ENCODE measurements at regions not wholly inside any gene's neighbourhood (a gene's known extent, or its start where the extent isn't known, plus 50 kb on each side); places are given as distances from the start of the nearest gene placed in this dataset.
"Not testable (repeated sequence)": the region's sequence is repeated elsewhere in the genome, so short reads cannot be mapped to it uniquely, and the experiment has no call there.

GRCh38 chr15:89021224-89021623 is 67.0 kb upstream of the ABHD2 start:
- no peak overlapping the region for H3K27ac Mint-ChIP-seq
- no peaks in the 10 kb centered on the region for H3K9me3 Mint-ChIP-seq
- peaks cover 18% of the 10 kb centered on the region for H3K4me1 Mint-ChIP-seq (ENCODE audit: low read depth)
- H3K36me3 Mint-ChIP-seq (ENCODE audit: low read depth) = no peaks in the 10 kb centered on the region
- no peak overlapping the region for H3K4me3 Mint-ChIP-seq (ENCODE audit: low read depth)
- no peak for DNase-seq (ENCODE audit: low spot score)
- peaks cover 27% of the 10 kb centered on the region for H3K27me3 Mint-ChIP-seq (ENCODE audit: low read depth)
- intact Hi-C loops (cut with micrococcal nuclease) = no loop called here

GRCh38 chr15:89021886-89022285 is 66.4 kb upstream of the ABHD2 start:
- H3K36me3 Mint-ChIP-seq (ENCODE audit: low read depth); H3K9me3 Mint-ChIP-seq; H3K4me3 Mint-ChIP-seq (ENCODE audit: low read depth); intact Hi-C loops (cut with micrococcal nuclease); H3K27ac Mint-ChIP-seq; DNase-seq (ENCODE audit: low spot score): not testable (repeated sequence)
- peaks cover 13% of the 10 kb centered on the region for H3K4me1 Mint-ChIP-seq (ENCODE audit: low read depth)
- peaks cover 20% of the 10 kb centered on the region for H3K27me3 Mint-ChIP-seq (ENCODE audit: low read depth)

GRCh38 chr15:89023311-89023961 is 64.8 kb upstream of the ABHD2 start:
- no peak overlapping the region for H3K4me3 Mint-ChIP-seq (ENCODE audit: low read depth)

GRCh38 chr15:89024418-89024817 is 63.8 kb upstream of the ABHD2 start:
- no peak overlapping the region for H3K4me3 Mint-ChIP-seq (ENCODE audit: low read depth)
- no peaks in the 10 kb centered on the region for H3K9me3 Mint-ChIP-seq
- intact Hi-C loops (cut with micrococcal nuclease) = no loop called here
- H3K27ac Mint-ChIP-seq = no peak overlapping the region
- no peaks in the 10 kb centered on the region for H3K36me3 Mint-ChIP-seq (ENCODE audit: low read depth)
- H3K27me3 Mint-ChIP-seq (ENCODE audit: low read depth) = peaks cover 14% of the 10 kb centered on the region
- DNase-seq (ENCODE audit: low spot score) = no peak
- H3K4me1 Mint-ChIP-seq (ENCODE audit: low read depth) = no peaks in the 10 kb centered on the region

More at GRCh38 chr15:89023311-89023961, 64.8 kb upstream of the ABHD2 start:
- Mint-ChIP-seq H3K36me3 (ENCODE audit: low read depth) (no peaks in the 10 kb centered on the region), H3K27me3 (ENCODE audit: low read depth) (peaks cover 16% of the 10 kb centered on the region), H3K4me1 (ENCODE audit: low read depth) (no peaks in the 10 kb centered on the region), H3K27ac (no peak overlapping the region), H3K9me3 (no peaks in the 10 kb centered on the region)
- no peak for DNase-seq (ENCODE audit: low spot score)
- intact Hi-C loops (cut with micrococcal nuclease) = no loop called here

- Mint-ChIP-seq H3K4me3 (ENCODE audit: low read depth) (no peak overlapping the region), H3K27ac (no peak overlapping the region), H3K4me1 (ENCODE audit: low read depth) (peaks cover 1% of the 10 kb centered on the region), H3K9me3 (no peaks in the 10 kb centered on the region), H3K36me3 (ENCODE audit: low read depth) (no peaks in the 10 kb centered on the region), H3K27me3 (ENCODE audit: low read depth) (peaks cover 15% of the 10 kb centered on the region)
- no peak for DNase-seq (ENCODE audit: low spot score)
- intact Hi-C loops (cut with micrococcal nuclease) = no loop called here
These were observed 62.1 kb upstream of the ABHD2 start for GRCh38 chr15:89026167-89026566.

- DNase-seq (ENCODE audit: low spot score) = no peak
- intact Hi-C loops (cut with micrococcal nuclease) = no loop called here
- Mint-ChIP-seq H3K9me3 (no peaks in the 10 kb centered on the region), H3K27ac (no peak overlapping the region), H3K36me3 (ENCODE audit: low read depth) (no peaks in the 10 kb centered on the region), H3K27me3 (ENCODE audit: low read depth) (peaks cover 15% of the 10 kb centered on the region), H3K4me1 (ENCODE audit: low read depth) (peaks cover 1% of the 10 kb centered on the region), H3K4me3 (ENCODE audit: low read depth) (no peak overlapping the region)
These were observed 60.2 kb upstream of the ABHD2 start for GRCh38 chr15:89028036-89028435.

GRCh38 chr15:89030311-89030710 is 57.9 kb upstream of the ABHD2 start:
- Mint-ChIP-seq H3K27ac (no peak overlapping the region), H3K27me3 (ENCODE audit: low read depth) (peaks cover 24% of the 10 kb centered on the region), H3K4me3 (ENCODE audit: low read depth) (no peak overlapping the region), H3K36me3 (ENCODE audit: low read depth) (no peaks in the 10 kb centered on the region), H3K9me3 (no peaks in the 10 kb centered on the region), H3K4me1 (ENCODE audit: low read depth) (peaks cover 1% of the 10 kb centered on the region)
- DNase-seq (ENCODE audit: low spot score) = no peak
- intact Hi-C loops (cut with micrococcal nuclease) = no loop called here

- DNase-seq (ENCODE audit: low spot score); H3K36me3 Mint-ChIP-seq (ENCODE audit: low read depth); H3K4me3 Mint-ChIP-seq (ENCODE audit: low read depth); H3K27ac Mint-ChIP-seq; H3K9me3 Mint-ChIP-seq; intact Hi-C loops (cut with micrococcal nuclease); H3K4me1 Mint-ChIP-seq (ENCODE audit: low read depth): not testable (repeated sequence)
- H3K27me3 Mint-ChIP-seq (ENCODE audit: low read depth) = peaks cover 24% of the 10 kb centered on the region
These were observed 56.5 kb upstream of the ABHD2 start for GRCh38 chr15:89031637-89032285.

GRCh38 chr15:89034305-89034704 is 54.0 kb upstream of the ABHD2 start:
- no peak overlapping the region for H3K27ac Mint-ChIP-seq
- H3K9me3 Mint-ChIP-seq = no peaks in the 10 kb centered on the region
- intact Hi-C loops (cut with micrococcal nuclease) = no loop called here

GRCh38 chr15:89035150-89035549 is 53.1 kb upstream of the ABHD2 start:
- DNase-seq (ENCODE audit: low spot score) = no peak
- Mint-ChIP-seq H3K27ac (no peak overlapping the region), H3K36me3 (ENCODE audit: low read depth) (no peaks in the 10 kb centered on the region), H3K27me3 (ENCODE audit: low read depth) (peaks cover 32% of the 10 kb centered on the region), H3K9me3 (no peaks in the 10 kb centered on the region), H3K4me3 (ENCODE audit: low read depth) (no peak overlapping the region), H3K4me1 (ENCODE audit: low read depth) (peaks cover 1% of the 10 kb centered on the region)
- intact Hi-C loops (cut with micrococcal nuclease) = no loop called here

More at GRCh38 chr15:89034305-89034704, 54.0 kb upstream of the ABHD2 start:
- H3K4me1 Mint-ChIP-seq (ENCODE audit: low read depth) = peaks cover 1% of the 10 kb centered on the region
- DNase-seq (ENCODE audit: low spot score) = no peak
- peaks cover 33% of the 10 kb centered on the region for H3K27me3 Mint-ChIP-seq (ENCODE audit: low read depth)
- H3K4me3 Mint-ChIP-seq (ENCODE audit: low read depth) = no peak overlapping the region
- H3K36me3 Mint-ChIP-seq (ENCODE audit: low read depth) = no peaks in the 10 kb centered on the region

GRCh38 chr15:89035658-89036057 is 52.6 kb upstream of the ABHD2 start:
- no peaks in the 10 kb centered on the region for H3K9me3 Mint-ChIP-seq
- H3K27ac Mint-ChIP-seq = no peak overlapping the region
- H3K4me1 Mint-ChIP-seq (ENCODE audit: low read depth) = peaks cover 1% of the 10 kb centered on the region
- no peak overlapping the region for H3K4me3 Mint-ChIP-seq (ENCODE audit: low read depth)
- DNase-seq (ENCODE audit: low spot score) = no peak
- H3K36me3 Mint-ChIP-seq (ENCODE audit: low read depth) = no peaks in the 10 kb centered on the region
- peaks cover 29% of the 10 kb centered on the region for H3K27me3 Mint-ChIP-seq (ENCODE audit: low read depth)
- intact Hi-C loops (cut with micrococcal nuclease) = no loop called here

GRCh38 chr15:89038146-89038545 is 50.1 kb upstream of the ABHD2 start:
- Mint-ChIP-seq H3K27me3 (ENCODE audit: low read depth) (peaks cover 29% of the 10 kb centered on the region), H3K4me3 (ENCODE audit: low read depth) (no peak overlapping the region), H3K27ac (no peak overlapping the region), H3K36me3 (ENCODE audit: low read depth) (no peaks in the 10 kb centered on the region), H3K9me3 (no peaks in the 10 kb centered on the region), H3K4me1 (ENCODE audit: low read depth) (no peaks in the 10 kb centered on the region)
- intact Hi-C loops (cut with micrococcal nuclease) = no loop called here
- no peak for DNase-seq (ENCODE audit: low spot score)
